HEK293 (cell line): ENCODE measurements at regions not wholly inside any gene's neighbourhood (a gene's known extent, or its start where the extent isn't known, plus 50 kb on each side); places are given as distances from the start of the nearest gene placed in this dataset.

ENCODE experiments used
- CTCF ChIA-PET: fragments of 350-600 bp; formaldehyde crosslinking; extraction: SDS; loops from one replicate; lab custom pipeline; 2021; ENCODE audit warnings: antibody characterized with exemption; lab: Yijun Ruan, JAX
- POLR2A ChIA-PET: fragments of 300-600 bp; formaldehyde crosslinking; extraction: SDS; loops from one replicate; lab custom pipeline; 2020; ENCODE audit warnings: antibody characterized with exemption, inconsistent platforms; lab: Yijun Ruan, JAX
- H3K27ac ChIP-seq: fragments of 200-500 bp; sonication (Bioruptor generic); 2 replicates; pipeline ENCODE4 v1.5.1; 2014; ENCODE audit warnings: low read depth, low read length, control low read depth, inconsistent platforms; ENCODE audit errors: extremely low read depth
- H3K36me3 ChIP-seq, 2 experiments: fragments of 200-500 bp in 1 of 2; sonication (Bioruptor generic) in 1 of 2; 1 replicate in 1 of 2; 2 replicates in 1 of 2; pipeline ENCODE4 v1.5.1; 2014 to 2017; ENCODE audit warnings: inconsistent platforms in 2 of 2, low read length in 2 of 2; ENCODE audit not compliant: control insufficient read depth in 2 of 2, insufficient read depth in 1 of 2
- H3K4me1 ChIP-seq: fragments of 200-500 bp; sonication (Bioruptor generic); 2 replicates; pipeline ENCODE4 v1.5.1; 2014; ENCODE audit warnings: mild to moderate bottlenecking, low read length, inconsistent platforms; ENCODE audit not compliant: control insufficient read depth, insufficient read depth
- H3K4me3 ChIP-seq: 2 replicates; pipeline ENCODE4 v1.5.1; 2011; ENCODE audit warnings: low read depth, mild to moderate bottlenecking, control low read depth, low read length, moderate library complexity
- H3K9me3 ChIP-seq: fragments of 200-500 bp; sonication (Bioruptor generic); 2 replicates; pipeline ENCODE4 v1.5.1; 2014; ENCODE audit warnings: low read depth, low read length, inconsistent platforms; ENCODE audit not compliant: control insufficient read depth, insufficient read depth
- ELK4 ChIP-seq: IDR thresholded peaks from 2 replicates; pipeline ENCODE4 v1.6.1; 2011; ENCODE audit warnings: mild to moderate bottlenecking, low read depth, low read length, borderline replicate concordance
- GLI4 ChIP-seq: fragments of 450-650 bp; formaldehyde crosslinking; IDR thresholded peaks from 2 replicates; pipeline ENCODE4 v1.5.1; 2016; ENCODE audit warnings: missing biosample characterization, missing genetic modification characterization
- GLIS1 ChIP-seq: fragments of 450-650 bp; formaldehyde crosslinking; IDR thresholded peaks from 2 replicates; pipeline ENCODE4 v1.5.1; 2016; ENCODE audit warnings: missing biosample characterization, missing genetic modification characterization
- HOXD13 ChIP-seq: sonication (generic); formaldehyde crosslinking; IDR thresholded peaks from 2 replicates; pipeline ENCODE4 v1.8.0; 2022; ENCODE audit warnings: missing genetic modification reagents, borderline replicate concordance
- TSHZ1 ChIP-seq: fragments of 450-650 bp; formaldehyde crosslinking; IDR thresholded peaks from 2 replicates; pipeline ENCODE4 v1.5.1; 2016; ENCODE audit warnings: missing biosample characterization, missing genetic modification characterization, borderline replicate concordance
- ZBTB49 ChIP-seq: fragments of 450-650 bp; formaldehyde crosslinking; IDR thresholded peaks from 2 replicates; pipeline ENCODE4 v1.5.1; 2016; ENCODE audit warnings: missing biosample characterization, missing genetic modification characterization, low read depth
- ZBTB6 ChIP-seq: fragments of 450-650 bp; formaldehyde crosslinking; IDR thresholded peaks from 2 replicates; pipeline ENCODE4 v1.5.1; 2017; ENCODE audit warnings: missing biosample characterization, missing genetic modification characterization
- ZNF10 ChIP-seq: fragments of 450-650 bp; formaldehyde crosslinking; IDR thresholded peaks from 2 replicates; pipeline ENCODE4 v1.5.1; 2017; ENCODE audit warnings: missing biosample characterization, missing genetic modification characterization
- ZNF138 ChIP-seq: fragments of 450-650 bp; formaldehyde crosslinking; IDR thresholded peaks from 2 replicates; pipeline ENCODE4 v1.5.1; 2016; ENCODE audit warnings: missing biosample characterization, missing genetic modification characterization, borderline replicate concordance
- ZNF175 ChIP-seq: fragments of 450-650 bp; formaldehyde crosslinking; IDR thresholded peaks from 2 replicates; pipeline ENCODE4 v1.5.1; 2016; ENCODE audit warnings: missing biosample characterization, missing genetic modification characterization
- ZNF335 ChIP-seq: fragments of 450-650 bp; formaldehyde crosslinking; conservative IDR thresholded peaks from 2 replicates; pipeline ENCODE4 v1.5.1; 2016; ENCODE audit warnings: missing biosample characterization, missing genetic modification characterization
- ZNF404 ChIP-seq: fragments of 450-650 bp; formaldehyde crosslinking; IDR thresholded peaks from 2 replicates; pipeline ENCODE4 v1.5.1; 2017; ENCODE audit warnings: missing biosample characterization, missing genetic modification characterization
- ZNF423 ChIP-seq: fragments of 450-650 bp; formaldehyde crosslinking; IDR thresholded peaks from 2 replicates; pipeline ENCODE4 v1.5.1; 2016; ENCODE audit warnings: missing biosample characterization, missing genetic modification characterization
- ZNF626 ChIP-seq: fragments of 450-650 bp; sonication (Bioruptor Pico); formaldehyde crosslinking; IDR thresholded peaks from 2 replicates; pipeline ENCODE4 v1.5.1; 2018; ENCODE audit warnings: missing biosample characterization, missing genetic modification characterization, inconsistent platforms
- ZNF701 ChIP-seq: fragments of 450-650 bp; formaldehyde crosslinking; IDR thresholded peaks from 2 replicates; pipeline ENCODE4 v1.5.1; 2016; ENCODE audit warnings: missing biosample characterization, missing genetic modification characterization
- ZNF791 ChIP-seq: fragments of 450-650 bp; formaldehyde crosslinking; IDR thresholded peaks from 2 replicates; pipeline ENCODE4 v1.5.1; 2016; ENCODE audit warnings: missing biosample characterization, missing genetic modification characterization
- ZNF792 ChIP-seq: fragments of 450-650 bp; formaldehyde crosslinking; IDR thresholded peaks from 2 replicates; pipeline ENCODE4 v1.5.1; 2016; ENCODE audit warnings: missing biosample characterization, missing genetic modification characterization
- TF ChIP-seq, protein P1 (sequence below): fragments of 450-650 bp; formaldehyde crosslinking; IDR thresholded peaks from 2 replicates; pipeline ENCODE4 v1.5.1; 2016; ENCODE audit warnings: missing biosample characterization, missing genetic modification characterization
- TF ChIP-seq, protein P2 (sequence below): fragments of 450-650 bp; formaldehyde crosslinking; conservative IDR thresholded peaks from 2 replicates; pipeline ENCODE4 v1.5.1; 2016; ENCODE audit warnings: low read depth, missing biosample characterization, missing genetic modification characterization
- TF ChIP-seq, protein P3 (sequence below): fragments of 450-650 bp; formaldehyde crosslinking; IDR thresholded peaks from 2 replicates; pipeline ENCODE4 v1.5.1; 2016; ENCODE audit warnings: missing biosample characterization, missing genetic modification characterization, borderline replicate concordance

DNA sequence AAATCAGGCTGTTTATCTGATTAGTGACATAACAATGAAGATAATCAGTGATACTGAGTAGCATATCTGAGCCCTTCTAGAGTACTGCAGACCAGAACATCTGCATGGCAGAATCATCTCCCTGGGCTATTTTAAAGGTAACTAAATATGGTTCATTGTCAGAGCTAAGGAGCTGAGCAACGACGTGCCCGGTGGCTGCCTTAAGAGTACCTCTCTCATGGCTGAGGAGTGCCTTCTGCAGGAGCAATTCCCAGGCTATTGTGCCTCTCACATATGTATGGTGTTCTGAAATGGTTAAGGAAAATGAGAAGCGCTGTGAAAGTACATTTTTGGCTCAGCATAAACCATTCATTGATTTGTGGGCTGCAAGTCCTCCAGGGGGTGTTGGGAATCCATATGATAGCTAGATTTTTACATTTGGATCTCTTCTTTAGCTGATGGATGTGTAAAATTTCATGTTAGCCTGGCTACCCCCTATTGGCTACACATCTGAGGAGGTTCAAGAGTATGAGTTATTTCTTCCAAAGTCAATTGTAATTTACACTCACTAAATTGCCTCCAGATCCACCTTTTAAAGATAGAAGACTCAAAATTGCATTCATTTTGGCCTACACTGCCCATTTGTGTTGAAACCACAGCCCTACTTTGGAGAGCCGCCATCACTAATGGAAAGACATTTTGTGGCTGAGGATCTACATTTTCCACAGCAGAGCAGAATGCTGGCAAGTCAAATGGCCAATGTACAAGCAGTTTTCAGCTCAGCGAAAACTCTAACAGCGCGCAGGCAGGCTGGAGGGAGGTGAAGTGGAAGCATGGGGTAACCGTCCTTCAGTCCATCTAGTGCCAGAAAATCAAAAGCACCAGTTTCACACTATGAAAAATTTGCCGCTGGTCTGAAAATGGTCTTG lies 198.0 kb downstream of the SIM1 start:
- H3K4me1 ChIP-seq: no peaks in the 10 kb centered on the region
- H3K9me3 ChIP-seq: no peaks in the 10 kb centered on the region
- H3K27ac ChIP-seq: no peak overlapping the region
- TF ChIP-seq ZNF10 (tag by site-specific recombination) (no peak), ZNF701 (tag by site-specific recombination) (no peak), ELK4 (no peak), ZNF626 (tag by site-specific recombination) (no peak), ZNF335 (no peak), ZNF175 (tag by site-specific recombination) (no peak), ZNF792 (tag by site-specific recombination) (no peak), ZNF404 (tag by site-specific recombination) (no peak), TSHZ1 (tag by site-specific recombination) (no peak), ZNF423 (no peak), GLIS1 (tag by site-specific recombination) (no peak), GLI4 (no peak), HOXD13 (no peak), ZNF138 (tag by site-specific recombination) (no peak), ZBTB6 (no peak), ZNF791 (tag by site-specific recombination) (no peak), ZBTB49 (tag by site-specific recombination) (no peak)
- TF ChIP-seq, protein P1, sequence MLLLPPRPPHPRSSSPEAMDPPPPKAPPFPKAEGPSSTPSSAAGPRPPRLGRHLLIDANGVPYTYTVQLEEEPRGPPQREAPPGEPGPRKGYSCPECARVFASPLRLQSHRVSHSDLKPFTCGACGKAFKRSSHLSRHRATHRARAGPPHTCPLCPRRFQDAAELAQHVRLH (tag by site-specific recombination): no peak
- TF ChIP-seq, protein P2, sequence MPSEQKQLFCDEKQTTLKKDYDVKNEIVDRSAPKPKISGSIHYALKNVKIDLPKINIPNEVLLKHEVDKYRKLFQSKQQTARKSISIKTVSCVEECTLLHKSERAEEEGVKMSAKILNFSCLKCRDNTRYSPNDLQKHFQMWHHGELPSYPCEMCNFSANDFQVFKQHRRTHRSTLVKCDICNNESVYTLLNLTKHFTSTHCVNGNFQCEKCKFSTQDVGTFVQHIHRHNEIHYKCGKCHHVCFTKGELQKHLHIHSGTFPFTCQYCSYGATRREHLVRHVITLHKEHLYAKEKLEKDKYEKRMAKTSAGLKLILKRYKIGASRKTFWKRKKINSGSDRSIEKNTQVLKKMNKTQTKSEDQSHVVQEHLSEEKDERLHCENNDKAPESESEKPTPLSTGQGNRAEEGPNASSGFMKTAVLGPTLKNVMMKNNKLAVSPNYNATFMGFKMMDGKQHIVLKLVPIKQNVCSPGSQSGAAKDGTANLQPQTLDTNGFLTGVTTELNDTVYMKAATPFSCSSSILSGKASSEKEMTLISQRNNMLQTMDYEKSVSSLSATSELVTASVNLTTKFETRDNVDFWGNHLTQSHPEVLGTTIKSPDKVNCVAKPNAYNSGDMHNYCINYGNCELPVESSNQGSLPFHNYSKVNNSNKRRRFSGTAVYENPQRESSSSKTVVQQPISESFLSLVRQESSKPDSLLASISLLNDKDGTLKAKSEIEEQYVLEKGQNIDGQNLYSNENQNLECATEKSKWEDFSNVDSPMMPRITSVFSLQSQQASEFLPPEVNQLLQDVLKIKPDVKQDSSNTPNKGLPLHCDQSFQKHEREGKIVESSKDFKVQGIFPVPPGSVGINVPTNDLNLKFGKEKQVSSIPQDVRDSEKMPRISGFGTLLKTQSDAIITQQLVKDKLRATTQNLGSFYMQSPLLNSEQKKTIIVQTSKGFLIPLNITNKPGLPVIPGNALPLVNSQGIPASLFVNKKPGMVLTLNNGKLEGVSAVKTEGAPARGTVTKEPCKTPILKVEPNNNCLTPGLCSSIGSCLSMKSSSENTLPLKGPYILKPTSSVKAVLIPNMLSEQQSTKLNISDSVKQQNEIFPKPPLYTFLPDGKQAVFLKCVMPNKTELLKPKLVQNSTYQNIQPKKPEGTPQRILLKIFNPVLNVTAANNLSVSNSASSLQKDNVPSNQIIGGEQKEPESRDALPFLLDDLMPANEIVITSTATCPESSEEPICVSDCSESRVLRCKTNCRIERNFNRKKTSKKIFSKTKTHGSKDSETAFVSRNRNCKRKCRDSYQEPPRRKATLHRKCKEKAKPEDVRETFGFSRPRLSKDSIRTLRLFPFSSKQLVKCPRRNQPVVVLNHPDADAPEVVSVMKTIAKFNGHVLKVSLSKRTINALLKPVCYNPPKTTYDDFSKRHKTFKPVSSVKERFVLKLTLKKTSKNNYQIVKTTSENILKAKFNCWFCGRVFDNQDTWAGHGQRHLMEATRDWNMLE (tag by site-specific recombination): no peak
- TF ChIP-seq, protein P3, sequence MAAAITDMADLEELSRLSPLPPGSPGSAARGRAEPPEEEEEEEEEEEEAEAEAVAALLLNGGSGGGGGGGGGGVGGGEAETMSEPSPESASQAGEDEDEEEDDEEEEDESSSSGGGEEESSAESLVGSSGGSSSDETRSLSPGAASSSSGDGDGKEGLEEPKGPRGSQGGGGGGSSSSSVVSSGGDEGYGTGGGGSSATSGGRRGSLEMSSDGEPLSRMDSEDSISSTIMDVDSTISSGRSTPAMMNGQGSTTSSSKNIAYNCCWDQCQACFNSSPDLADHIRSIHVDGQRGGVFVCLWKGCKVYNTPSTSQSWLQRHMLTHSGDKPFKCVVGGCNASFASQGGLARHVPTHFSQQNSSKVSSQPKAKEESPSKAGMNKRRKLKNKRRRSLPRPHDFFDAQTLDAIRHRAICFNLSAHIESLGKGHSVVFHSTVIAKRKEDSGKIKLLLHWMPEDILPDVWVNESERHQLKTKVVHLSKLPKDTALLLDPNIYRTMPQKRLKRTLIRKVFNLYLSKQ: no peak
- ChIA-PET CTCF (interaction anchor here (0.6 to 1.1 kb wide), 3 partner anchors 16 to 188 kb away, joined by 3 to 6 read pairs (median 3); no protein-coding TSS in a partner anchor), POLR2A (no interaction called here)
- H3K4me3 ChIP-seq: no peak overlapping the region
- no peaks in the 10 kb centered on the region for H3K36me3 ChIP-seq
